ENCODE measurements at regions not wholly inside any gene's neighbourhood (a gene's known extent, or its start where the extent isn't known, plus 50 kb on each side); places are given as distances from the start of the nearest gene placed in this dataset.

DNA sequence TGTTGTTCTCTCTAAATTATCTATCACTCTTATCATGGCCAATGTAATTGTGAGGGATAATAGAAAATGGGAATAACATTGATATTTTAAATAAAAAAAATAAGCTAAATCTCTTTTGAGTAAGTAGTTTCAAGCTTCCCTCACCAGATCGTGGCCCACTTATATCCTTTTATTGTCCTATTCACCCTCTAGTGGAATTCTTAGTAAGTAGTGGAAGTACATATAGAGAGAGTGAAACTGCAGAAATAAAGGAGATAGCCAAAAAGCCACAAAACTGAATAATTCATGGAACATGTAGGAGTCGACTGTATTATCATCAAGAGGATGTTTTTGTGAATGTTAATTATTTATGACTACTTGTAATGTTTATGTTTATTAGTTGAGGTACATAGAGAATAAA is 66.1 kb upstream of the DTNA start:
- DNase-seq (ENCODE audit: low read depth) = no peak

DNA sequence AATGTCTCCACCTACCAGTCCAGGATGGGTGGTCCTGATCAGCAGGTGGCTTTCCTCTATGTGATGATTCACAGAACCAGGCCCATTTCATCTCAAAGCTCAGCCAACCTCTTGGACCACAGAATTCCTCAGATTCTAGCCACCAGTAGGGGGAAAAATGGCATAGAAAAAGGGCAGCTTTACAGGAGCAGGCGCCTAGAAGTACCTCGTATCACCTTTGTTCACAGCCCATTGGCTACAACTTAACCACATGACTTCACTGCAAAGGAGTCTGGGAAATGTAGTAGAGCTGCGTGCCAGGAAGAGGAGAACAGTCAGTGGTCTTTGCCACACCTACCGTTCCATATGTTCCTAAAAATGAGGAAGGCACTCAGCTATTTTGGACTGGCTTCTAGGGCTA is 62.8 kb upstream of the DTNA start:
- DNase-seq (ENCODE audit: low read depth) = no peak

DNA sequence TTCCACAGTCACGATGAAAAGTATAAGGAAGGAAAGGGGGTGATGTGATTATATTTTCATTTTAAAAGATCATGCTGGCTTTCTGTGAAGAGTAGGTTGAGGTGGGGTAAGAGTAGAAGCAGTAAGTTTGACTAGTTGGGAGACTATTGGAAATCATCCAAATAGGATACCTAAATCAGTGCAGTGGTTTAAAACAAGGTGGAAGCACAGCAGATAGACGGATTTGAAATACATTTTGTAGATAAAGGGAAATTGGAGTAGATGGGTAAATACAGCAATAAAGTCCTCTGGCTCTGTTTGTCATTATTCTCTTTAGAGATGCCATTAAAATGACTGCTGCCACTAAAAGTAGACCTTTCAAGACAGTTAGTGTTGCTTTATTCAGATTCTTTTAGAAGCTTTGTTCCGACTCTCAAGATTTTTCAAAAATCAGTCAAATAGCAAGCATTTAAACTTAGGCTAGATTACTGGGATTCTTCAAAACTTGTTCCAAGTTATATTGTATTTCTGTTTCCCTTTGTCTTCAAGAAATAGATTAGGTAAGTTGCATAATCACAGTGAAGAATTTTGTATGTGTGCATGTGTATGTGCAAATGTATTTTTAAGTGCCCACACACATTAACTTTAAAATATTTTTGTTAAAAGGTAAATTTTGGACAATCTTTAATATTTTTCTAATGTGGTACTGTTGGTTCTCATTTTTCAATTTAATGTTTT is 61.7 kb upstream of the DTNA start:
- DNase-seq (ENCODE audit: low read depth) = no peak

DNA sequence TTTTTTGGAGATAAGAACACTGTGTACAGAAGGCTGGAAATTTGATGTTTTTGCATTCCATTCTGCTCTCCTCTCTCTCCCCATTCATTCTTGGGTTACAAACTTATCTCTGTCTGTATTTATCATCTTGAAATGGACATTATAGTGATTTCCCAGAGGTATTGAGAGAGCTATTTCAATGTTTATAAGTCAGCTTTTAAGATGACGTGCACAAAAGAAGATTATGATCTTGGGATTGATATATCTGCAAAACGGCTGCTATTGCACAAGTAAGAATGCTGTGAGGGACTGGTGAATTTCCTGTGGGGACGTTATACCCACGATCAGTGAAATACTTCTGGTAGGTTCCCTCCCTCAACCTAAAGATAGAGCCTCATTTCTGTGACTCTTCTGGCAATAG is 61.0 kb upstream of the DTNA start:
- no peak for DNase-seq (ENCODE audit: low read depth)

DNA sequence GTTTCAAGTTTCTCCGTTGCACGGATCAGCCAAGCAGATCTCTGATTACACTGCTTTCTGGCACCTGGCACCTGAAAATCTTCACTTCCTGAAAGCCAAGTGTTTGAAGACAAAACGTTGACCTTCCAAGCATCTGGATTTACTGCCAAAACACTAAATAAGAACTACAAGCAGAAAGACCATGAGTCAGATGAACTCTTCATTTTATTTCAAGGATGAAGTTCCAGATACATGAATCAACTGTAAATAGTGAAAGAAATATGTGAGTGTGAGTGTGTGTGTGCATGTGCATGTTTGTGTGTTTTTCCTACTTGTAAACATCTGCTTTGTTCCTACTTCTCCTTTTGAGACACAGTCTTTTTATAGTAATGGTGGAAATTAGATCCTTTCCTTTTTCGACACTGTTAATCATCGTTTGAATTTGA is 60.0 kb upstream of the DTNA start:
- DNase-seq (ENCODE audit: low read depth) = peak; percentile 74

DNA sequence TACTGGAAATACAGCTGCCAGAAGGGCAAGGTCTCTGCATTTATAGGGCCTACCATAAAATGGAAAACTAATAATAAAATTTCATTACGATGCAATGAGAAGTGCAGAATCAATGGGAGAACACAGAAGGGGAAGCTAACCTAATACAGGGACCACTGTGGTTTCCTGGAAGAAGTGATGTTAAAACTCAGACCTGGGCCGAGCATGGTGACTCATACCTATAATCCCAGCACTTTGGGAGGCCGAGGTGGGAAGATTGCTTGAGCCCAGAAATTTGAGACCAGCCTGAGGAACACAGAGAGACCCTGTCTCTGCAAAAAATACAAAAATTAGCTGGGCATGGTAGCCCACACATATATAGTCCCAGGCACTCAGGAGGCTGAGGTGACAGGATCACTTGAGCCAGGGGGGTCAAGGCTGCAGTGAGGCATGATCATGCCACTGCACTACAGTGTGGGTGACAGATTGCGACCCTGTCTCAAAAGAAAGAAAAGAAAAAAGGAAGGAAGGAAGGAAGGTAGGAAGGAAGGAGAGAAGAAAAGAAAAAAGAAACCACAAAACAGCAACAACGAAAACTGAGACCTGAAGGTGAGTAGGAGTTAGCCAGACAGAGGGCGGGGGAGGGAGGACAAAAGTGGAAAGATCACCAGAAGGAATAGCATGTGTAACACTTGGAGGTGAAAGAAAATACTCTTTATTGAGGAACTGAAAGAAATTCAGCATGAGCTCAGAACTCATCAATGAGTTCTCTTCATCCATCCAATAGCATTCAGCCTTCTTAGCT is 58.3 kb upstream of the DTNA start:
- DNase-seq (ENCODE audit: low read depth) = no peak

DNA sequence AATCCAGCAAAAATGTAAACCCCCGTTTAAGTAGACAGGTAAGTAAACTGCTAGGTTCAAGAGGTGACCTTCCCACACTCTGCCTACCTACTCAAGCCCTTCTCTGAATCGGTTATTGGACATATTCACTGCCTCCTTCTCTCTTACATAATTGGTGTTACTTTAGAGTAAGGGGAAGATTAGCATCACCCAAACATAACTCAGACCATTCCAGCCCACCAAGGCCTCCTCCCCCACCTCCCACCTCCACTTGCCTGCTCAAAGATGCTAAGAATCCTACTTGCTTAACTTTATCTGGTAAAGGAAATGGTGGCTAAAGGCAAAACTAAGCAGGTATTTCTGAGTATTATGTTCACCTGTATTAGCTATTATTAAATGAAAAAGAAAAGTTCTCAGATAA is 55.0 kb upstream of the DTNA start:
- DNase-seq (ENCODE audit: low read depth) = no peak

DNA sequence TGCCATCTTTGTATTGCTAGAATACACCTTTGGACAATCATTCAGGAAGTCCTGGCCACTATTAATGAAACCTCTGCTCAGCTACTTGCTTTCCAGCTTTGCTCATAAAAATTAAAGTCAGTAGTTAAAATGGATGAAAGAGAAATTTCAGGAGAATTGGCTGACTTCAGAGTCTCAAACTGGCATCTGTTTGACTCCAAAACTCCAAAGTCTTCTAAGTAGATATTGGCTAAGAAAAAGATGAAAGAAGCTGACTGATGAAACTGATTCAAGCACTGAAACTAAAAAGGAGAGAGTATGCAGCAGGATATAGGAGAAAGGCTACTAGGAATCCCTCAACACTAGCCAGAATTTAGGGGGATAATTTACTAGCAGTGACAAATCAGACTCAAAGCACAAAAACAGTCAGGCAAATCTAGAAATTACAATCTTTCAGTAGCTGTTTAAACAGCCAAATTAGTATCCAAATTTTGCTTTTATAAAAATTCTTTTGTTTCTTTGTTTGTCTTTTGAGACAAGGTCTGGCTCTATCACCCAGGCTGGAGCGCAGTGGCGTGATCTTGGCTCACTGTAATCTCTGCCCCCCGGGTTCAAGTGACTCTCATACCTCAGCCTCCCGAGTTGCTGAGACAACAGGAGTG is 52.1 kb upstream of the DTNA start:
- DNase-seq (ENCODE audit: low read depth) = no peak

DNA sequence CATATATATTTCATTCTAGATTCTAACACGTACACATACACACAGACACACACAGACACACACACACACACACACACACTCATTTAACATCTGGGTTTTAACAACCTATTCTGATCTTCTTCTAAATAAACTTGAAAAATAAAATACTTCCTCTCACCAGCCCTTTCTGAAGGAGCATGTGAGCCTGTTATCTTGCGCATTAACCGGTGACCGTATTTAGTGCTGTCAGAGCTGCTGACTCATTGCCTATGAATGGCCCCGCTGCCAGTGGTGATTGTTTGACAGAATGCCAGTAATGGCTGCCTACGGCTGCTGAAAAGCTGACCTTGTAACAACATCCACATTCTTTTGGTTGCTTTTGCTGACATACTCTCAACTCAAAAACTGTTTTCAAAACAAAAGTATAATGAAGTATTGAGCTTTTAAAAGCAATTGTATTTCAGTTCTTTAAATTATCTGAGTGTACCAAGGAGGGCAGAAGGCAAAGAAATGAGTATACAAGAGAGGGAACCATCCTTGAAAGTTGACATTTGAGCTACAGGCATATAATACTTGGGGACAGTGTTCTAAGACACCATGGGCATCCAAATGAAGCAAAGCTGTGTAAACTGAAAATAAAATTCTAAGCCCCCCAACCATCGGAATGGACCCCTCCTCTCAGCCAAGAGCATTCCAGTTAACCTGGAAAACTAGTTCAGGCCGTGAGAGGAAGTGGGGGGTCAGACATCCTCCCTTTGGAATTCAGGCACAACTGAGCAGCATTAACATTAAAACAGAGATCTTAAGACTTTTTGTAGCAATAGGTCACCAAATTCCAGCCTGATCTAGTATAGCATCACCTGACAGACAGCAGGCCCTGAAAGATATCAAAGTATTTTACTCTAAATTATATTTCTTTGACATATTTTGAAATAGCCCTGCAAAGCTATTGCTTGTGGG is 50.2 kb upstream of the DTNA start:
- DNase-seq (ENCODE audit: low read depth) = peak; percentile 98
